ENCODE measurements at regions not wholly inside any gene's neighbourhood (a gene's known extent, or its start where the extent isn't known, plus 50 kb on each side); places are given as distances from the start of the nearest gene placed in this dataset.
"Not testable (repeated sequence)": the region's sequence is repeated elsewhere in the genome, so short reads cannot be mapped to it uniquely, and the experiment has no call there.

- intact Hi-C loops (cut with DNase I), result no loop called here
- no peak for ATAC-seq (ENCODE audit: poor library complexity)
- no peak for DNase-seq
Observed at GRCh38 chr4:126109836-126110235, 795.1 kb downstream of the FAT4 start.

- DNase-seq (no peak), ATAC-seq (ENCODE audit: poor library complexity) (no peak)
- intact Hi-C loops (cut with DNase I), result no loop called here
Observed at GRCh38 chr4:126113058-126113457, 798.3 kb downstream of the FAT4 start.

GRCh38 chr4:126123611-126124325, 809.0 kb downstream of the FAT4 start:
- DNase-seq, result no peak
- no peak for ATAC-seq (ENCODE audit: poor library complexity)
- intact Hi-C loops (cut with DNase I), result no loop called here

GRCh38 chr4:126124818-126125217, 810.1 kb downstream of the FAT4 start:
- intact Hi-C loops (cut with DNase I), result no loop called here
- ATAC-seq (ENCODE audit: poor library complexity), result no peak

GRCh38 chr4:126130215-126130614, 815.5 kb downstream of the FAT4 start:
- intact Hi-C loops (cut with DNase I), result no loop called here
- DNase-seq (no peak), ATAC-seq (ENCODE audit: poor library complexity) (no peak)

More at GRCh38 chr4:126124818-126125217, 810.1 kb downstream of the FAT4 start:
- no peak for DNase-seq

GRCh38 chr4:126136922-126137781, 822.4 kb downstream of the FAT4 start:
- intact Hi-C loops (cut with DNase I), result no loop called here
- no peak for ATAC-seq (ENCODE audit: poor library complexity)
- DNase-seq, result no peak

- intact Hi-C loops (cut with DNase I), result no loop called here
- no peak for ATAC-seq (ENCODE audit: poor library complexity)
- no peak for DNase-seq
Observed at GRCh38 chr4:126137782-126138170, 823.0 kb downstream of the FAT4 start.

GRCh38 chr4:126144543-126145237, 829.9 kb downstream of the FAT4 start:
- ATAC-seq (ENCODE audit: poor library complexity) (no peak), DNase-seq (no peak)
- intact Hi-C loops (cut with DNase I), result no loop called here

GRCh38 chr4:126168484-126168883, 853.7 kb downstream of the FAT4 start:
- DNase-seq (no peak), ATAC-seq (ENCODE audit: poor library complexity) (no peak)
- intact Hi-C loops (cut with DNase I), result no loop called here

GRCh38 chr4:126172126-126172525, 857.4 kb downstream of the FAT4 start:
- ATAC-seq (ENCODE audit: poor library complexity) (no peak), DNase-seq (no peak)
- intact Hi-C loops (cut with DNase I), result no loop called here

- intact Hi-C loops (cut with DNase I), result no loop called here
Observed at GRCh38 chr4:126174627-126175026, 859.9 kb downstream of the FAT4 start.

GRCh38 chr4:126180642-126181041, 865.9 kb downstream of the FAT4 start:
- intact Hi-C loops (cut with DNase I), result no loop called here
- DNase-seq, result no peak
- ATAC-seq (ENCODE audit: poor library complexity), result no peak

More at GRCh38 chr4:126174627-126175026, 859.9 kb downstream of the FAT4 start:
- ATAC-seq (ENCODE audit: poor library complexity), result no peak
- no peak for DNase-seq

GRCh38 chr4:126182336-126182735, 867.6 kb downstream of the FAT4 start:
- no peak for ATAC-seq (ENCODE audit: poor library complexity)
- DNase-seq, result no peak
- intact Hi-C loops (cut with DNase I), result no loop called here

GRCh38 chr4:126182786-126183185, 868.0 kb downstream of the FAT4 start:
- DNase-seq (no peak), ATAC-seq (ENCODE audit: poor library complexity) (no peak)
- intact Hi-C loops (cut with DNase I), result no loop called here

- intact Hi-C loops (cut with DNase I), result no loop called here
Observed at GRCh38 chr4:126183206-126183605, 868.5 kb downstream of the FAT4 start.

GRCh38 chr4:126191536-126191935, 876.8 kb downstream of the FAT4 start:
- ATAC-seq (ENCODE audit: poor library complexity) (no peak), DNase-seq (no peak)
- intact Hi-C loops (cut with DNase I), result no loop called here

More at GRCh38 chr4:126183206-126183605, 868.5 kb downstream of the FAT4 start:
- ATAC-seq (ENCODE audit: poor library complexity) (no peak), DNase-seq (no peak)

GRCh38 chr4:126192506-126192905, 877.8 kb downstream of the FAT4 start:
- intact Hi-C loops (cut with DNase I), result no loop called here
- DNase-seq, result no peak
- no peak for ATAC-seq (ENCODE audit: poor library complexity)

GRCh38 chr4:126201251-126202138, 886.7 kb downstream of the FAT4 start:
- DNase-seq, result not testable (repeated sequence)

More at GRCh38 chr4:126201251-126202138, 886.7 kb downstream of the FAT4 start:
- intact Hi-C loops (cut with DNase I); ATAC-seq (ENCODE audit: poor library complexity): not testable (repeated sequence)

Measured in Right ventricle myocardium superior (tissue), 1 donor.